HEK293 (cell line): ENCODE measurements at regions not wholly inside any gene's neighbourhood (a gene's known extent, or its start where the extent isn't known, plus 50 kb on each side); places are given as distances from the start of the nearest gene placed in this dataset.

Experiments
- CTCF ChIA-PET: fragments of 350-600 bp; formaldehyde crosslinking; extraction: SDS; loops from one replicate; lab custom pipeline; 2021; ENCODE audit warnings: antibody characterized with exemption; lab: Yijun Ruan, JAX
- POLR2A ChIA-PET: fragments of 300-600 bp; formaldehyde crosslinking; extraction: SDS; loops from one replicate; lab custom pipeline; 2020; ENCODE audit warnings: antibody characterized with exemption, inconsistent platforms; lab: Yijun Ruan, JAX
- H3K27ac ChIP-seq: fragments of 200-500 bp; sonication (Bioruptor generic); 2 replicates; pipeline ENCODE4 v1.5.1; 2014; ENCODE audit warnings: low read depth, low read length, control low read depth, inconsistent platforms; ENCODE audit errors: extremely low read depth
- H3K36me3 ChIP-seq, 2 experiments: fragments of 200-500 bp in 1 of 2; sonication (Bioruptor generic) in 1 of 2; 1 replicate in 1 of 2; 2 replicates in 1 of 2; pipeline ENCODE4 v1.5.1; 2014 to 2017; ENCODE audit warnings: inconsistent platforms in 2 of 2, low read length in 2 of 2; ENCODE audit not compliant: control insufficient read depth in 2 of 2, insufficient read depth in 1 of 2
- H3K4me1 ChIP-seq: fragments of 200-500 bp; sonication (Bioruptor generic); 2 replicates; pipeline ENCODE4 v1.5.1; 2014; ENCODE audit warnings: mild to moderate bottlenecking, low read length, inconsistent platforms; ENCODE audit not compliant: control insufficient read depth, insufficient read depth
- H3K4me3 ChIP-seq: 2 replicates; pipeline ENCODE4 v1.5.1; 2011; ENCODE audit warnings: low read depth, mild to moderate bottlenecking, control low read depth, low read length, moderate library complexity
- H3K9me3 ChIP-seq: fragments of 200-500 bp; sonication (Bioruptor generic); 2 replicates; pipeline ENCODE4 v1.5.1; 2014; ENCODE audit warnings: low read depth, low read length, inconsistent platforms; ENCODE audit not compliant: control insufficient read depth, insufficient read depth
- CTCF ChIP-seq: fragments of 450-650 bp; formaldehyde crosslinking; IDR thresholded peaks from 2 replicates; pipeline ENCODE4 v1.5.1; 2016; ENCODE audit warnings: missing biosample characterization, missing genetic modification characterization
- FEZF1 ChIP-seq: fragments of 450-650 bp; formaldehyde crosslinking; IDR thresholded peaks from 2 replicates; pipeline ENCODE4 v1.5.1; 2016; ENCODE audit warnings: missing biosample characterization, missing genetic modification characterization
- KLF10 ChIP-seq: fragments of 450-650 bp; IDR thresholded peaks from 2 replicates; pipeline ENCODE4 v1.5.1; 2018; ENCODE audit warnings: missing biosample characterization, mild to moderate bottlenecking, missing genetic modification characterization
- MZF1 ChIP-seq: fragments of 450-650 bp; formaldehyde crosslinking; IDR thresholded peaks from 2 replicates; pipeline ENCODE4 v1.5.1; 2017; ENCODE audit warnings: missing biosample characterization, missing genetic modification characterization, borderline replicate concordance
- SCRT2 ChIP-seq: fragments of 450-650 bp; formaldehyde crosslinking; IDR thresholded peaks from 2 replicates; pipeline ENCODE4 v1.5.1; 2016; ENCODE audit warnings: missing biosample characterization, missing genetic modification characterization
- TCF7L2 ChIP-seq: IDR thresholded peaks from 2 replicates; pipeline ENCODE4 v1.6.1; 2011; ENCODE audit warnings: low read depth, mild to moderate bottlenecking, inconsistent platforms, low read length, moderate library complexity, borderline replicate concordance
- WT1 ChIP-seq: fragments of 450-650 bp; formaldehyde crosslinking; IDR thresholded peaks from 2 replicates; pipeline ENCODE4 v1.5.1; 2016; ENCODE audit warnings: missing biosample characterization, missing genetic modification characterization
- ZEB2 ChIP-seq: fragments of 450-650 bp; formaldehyde crosslinking; IDR thresholded peaks from 2 replicates; pipeline ENCODE4 v1.5.1; 2016; ENCODE audit warnings: missing biosample characterization, missing genetic modification characterization
- ZNF16 ChIP-seq: fragments of 450-650 bp; formaldehyde crosslinking; IDR thresholded peaks from 2 replicates; pipeline ENCODE4 v1.5.1; 2016; ENCODE audit warnings: low read depth, missing biosample characterization, missing genetic modification characterization
- ZNF394 ChIP-seq: fragments of 450-650 bp; formaldehyde crosslinking; IDR thresholded peaks from 2 replicates; pipeline ENCODE4 v1.5.1; 2016; ENCODE audit warnings: missing biosample characterization, missing genetic modification characterization, mild to moderate bottlenecking, moderate library complexity, borderline replicate concordance
- ZNF398 ChIP-seq: fragments of 450-650 bp; formaldehyde crosslinking; IDR thresholded peaks from 2 replicates; pipeline ENCODE4 v1.5.1; 2017; ENCODE audit warnings: missing biosample characterization, missing genetic modification characterization
- ZNF426 ChIP-seq: fragments of 450-650 bp; formaldehyde crosslinking; IDR thresholded peaks from 2 replicates; pipeline ENCODE4 v1.5.1; 2017; ENCODE audit warnings: missing biosample characterization, missing genetic modification characterization, mild to moderate bottlenecking, inconsistent platforms, moderate library complexity
- ZNF501 ChIP-seq: fragments of 450-650 bp; formaldehyde crosslinking; IDR thresholded peaks from 2 replicates; pipeline ENCODE4 v1.5.1; 2016; ENCODE audit warnings: missing biosample characterization, missing genetic modification characterization
- ZNF518A ChIP-seq: fragments of 450-650 bp; formaldehyde crosslinking; conservative IDR thresholded peaks from 2 replicates; pipeline ENCODE4 v1.5.1; 2016; ENCODE audit warnings: low read depth, missing biosample characterization, missing genetic modification characterization
- ZNF626 ChIP-seq: fragments of 450-650 bp; sonication (Bioruptor Pico); formaldehyde crosslinking; IDR thresholded peaks from 2 replicates; pipeline ENCODE4 v1.5.1; 2018; ENCODE audit warnings: missing biosample characterization, missing genetic modification characterization, inconsistent platforms
- ZNF660 ChIP-seq: fragments of 450-650 bp; IDR thresholded peaks from 2 replicates; pipeline ENCODE4 v1.5.1; 2018; ENCODE audit warnings: missing biosample characterization, mild to moderate bottlenecking, missing genetic modification characterization
- ZNF776 ChIP-seq: fragments of 450-650 bp; formaldehyde crosslinking; IDR thresholded peaks from 2 replicates; pipeline ENCODE4 v1.5.0; 2017; ENCODE audit warnings: missing biosample characterization, missing genetic modification characterization, borderline replicate concordance
- ZNF837 ChIP-seq: fragments of 450-650 bp; formaldehyde crosslinking; IDR thresholded peaks from 2 replicates; pipeline ENCODE4 v1.5.1; 2016; ENCODE audit warnings: missing biosample characterization, missing genetic modification characterization
- ZXDB ChIP-seq: fragments of 450-650 bp; formaldehyde crosslinking; IDR thresholded peaks from 2 replicates; pipeline ENCODE4 v1.5.1; 2016; ENCODE audit warnings: missing biosample characterization, missing genetic modification characterization

GRCh38 chr6:164551706-164552105, 757.7 kb downstream of the C6orf118 start (continued):
- no peak for TF ChIP-seq ZNF398 (tag by site-specific recombination)
- TF ChIP-seq ZXDB (tag by site-specific recombination): no peak

GRCh38 chr6:164547076-164547475, 762.3 kb downstream of the C6orf118 start:
- POLR2A ChIA-PET: no interaction called here
- no peak overlapping the region for H3K4me3 ChIP-seq

More at GRCh38 chr6:164547076-164547475, 762.3 kb downstream of the C6orf118 start:
- no peak for TF ChIP-seq TCF7L2
- TF ChIP-seq ZNF501 (tag by site-specific recombination): no peak
- no peak for TF ChIP-seq ZNF660 (tag by site-specific recombination)
- no peak for TF ChIP-seq MZF1
- no peak for TF ChIP-seq WT1
- TF ChIP-seq FEZF1: no peak
- no peak for TF ChIP-seq ZNF518A (tag by site-specific recombination)
- TF ChIP-seq ZNF16 (tag by site-specific recombination): no peak
- TF ChIP-seq CTCF (tag by site-specific recombination): no peak
- no peak for TF ChIP-seq ZNF426 (tag by site-specific recombination)
- no peak for TF ChIP-seq ZNF837
- TF ChIP-seq ZNF394 (tag by site-specific recombination): no peak
- no peak for TF ChIP-seq ZEB2 (tag by site-specific recombination)
- TF ChIP-seq ZNF626 (tag by site-specific recombination): no peak
- TF ChIP-seq ZNF776 (tag by site-specific recombination): no peak
- no peak for TF ChIP-seq KLF10 (tag by site-specific recombination)
- no peak for TF ChIP-seq SCRT2 (tag by site-specific recombination)
- TF ChIP-seq ZXDB (tag by site-specific recombination): no peak
- Histone ChIP-seq H3K36me3 (no peaks in the 10 kb centered on the region), H3K4me1 (no peaks in the 10 kb centered on the region), H3K9me3 (no peaks in the 10 kb centered on the region), H3K27ac (no peak overlapping the region)
- CTCF ChIA-PET: no interaction called here
